A204.1 (cell line): ENCODE measurements at regions not wholly inside any gene's neighbourhood (a gene's known extent, or its start where the extent isn't known, plus 50 kb on each side); places are given as distances from the start of the nearest gene placed in this dataset.
"Not testable (repeated sequence)": the region's sequence is repeated elsewhere in the genome, so short reads cannot be mapped to it uniquely, and the experiment has no call there.

Experiments used
- FAIRE-seq: peaks from 2 replicates; lab custom pipeline; 2012; peaks lifted over from hg19 to GRCh38; lab: Jason Lieb, UNC

GRCh38 chr5:30479104-30479503 is 714.4 kb upstream of the CDH6 start:
- FAIRE-seq = no peak

GRCh38 chr5:30475429-30475828 is 718.1 kb upstream of the CDH6 start:
- FAIRE-seq = no peak

GRCh38 chr5:30469691-30470090 is 723.8 kb upstream of the CDH6 start:
- no peak for FAIRE-seq

- FAIRE-seq = no peak
These were observed 734.8 kb upstream of the CDH6 start for GRCh38 chr5:30458681-30459080.

- not testable (repeated sequence) for FAIRE-seq
These were observed 738.0 kb upstream of the CDH6 start for GRCh38 chr5:30455484-30455883.

- no peak for FAIRE-seq
These were observed 740.3 kb upstream of the CDH6 start for GRCh38 chr5:30453168-30453567.

GRCh38 chr5:30450153-30450552 is 743.3 kb upstream of the CDH6 start:
- FAIRE-seq = peak; percentile 65

GRCh38 chr5:30447431-30447830 is 746.1 kb upstream of the CDH6 start:
- FAIRE-seq = no peak

GRCh38 chr5:30446456-30446855 is 747.0 kb upstream of the CDH6 start:
- no peak for FAIRE-seq

GRCh38 chr5:30438785-30439184 is 754.7 kb upstream of the CDH6 start:
- no peak for FAIRE-seq

- no peak for FAIRE-seq
These were observed 756.8 kb upstream of the CDH6 start for GRCh38 chr5:30436691-30437090.

GRCh38 chr5:30428866-30429407 is 764.5 kb upstream of the CDH6 start:
- FAIRE-seq = not testable (repeated sequence)

- FAIRE-seq = no peak
These were observed 779.4 kb upstream of the CDH6 start for GRCh38 chr5:30414078-30414477.

- no peak for FAIRE-seq
These were observed 779.9 kb upstream of the CDH6 start for GRCh38 chr5:30413540-30413939.

- FAIRE-seq = no peak
These were observed 787.7 kb upstream of the CDH6 start for GRCh38 chr5:30405821-30406220.

GRCh38 chr5:30401479-30402058 is 791.9 kb upstream of the CDH6 start:
- no peak for FAIRE-seq

GRCh38 chr5:30398423-30398822 is 795.1 kb upstream of the CDH6 start:
- no peak for FAIRE-seq

- no peak for FAIRE-seq
These were observed 800.6 kb upstream of the CDH6 start for GRCh38 chr5:30392897-30393296.

- FAIRE-seq = no peak
These were observed 803.4 kb upstream of the CDH6 start for GRCh38 chr5:30390095-30390494.

- FAIRE-seq = no peak
These were observed 805.4 kb upstream of the CDH6 start for GRCh38 chr5:30387974-30388632.

GRCh38 chr5:30385754-30386153 is 807.7 kb upstream of the CDH6 start:
- no peak for FAIRE-seq

GRCh38 chr5:30384171-30384570 is 809.3 kb upstream of the CDH6 start:
- no peak for FAIRE-seq

GRCh38 chr5:30380228-30380627 is 813.3 kb upstream of the CDH6 start:
- no peak for FAIRE-seq

GRCh38 chr5:30376848-30377247 is 816.6 kb upstream of the CDH6 start:
- no peak for FAIRE-seq
